H1 (cell line): ENCODE measurements at regions not wholly inside any gene's neighbourhood (a gene's known extent, or its start where the extent isn't known, plus 50 kb on each side); places are given as distances from the start of the nearest gene placed in this dataset.

ENCODE experiments used
- CTCF ChIA-PET: fragments of 300-600 bp; sonication (Branson Sonifier 250); formaldehyde crosslinking; loops from one replicate; lab custom pipeline; 2021; ENCODE audit not compliant: partially characterized antibody; lab: Charles Lee
- POLR2A ChIA-PET: fragments of 300-600 bp; sonication (Branson Sonifier 250); formaldehyde crosslinking; loops from one replicate; lab custom pipeline; 2021; ENCODE audit warnings: inconsistent platforms; ENCODE audit not compliant: partially characterized antibody; lab: Charles Lee
- DNase-seq, 2 experiments: peaks; one replicate each; pipeline versions ENCODE4 v3.0.0 to v3.0.0-alpha.2; 2010 to 2022; ENCODE audit warnings: low spot score in 2 of 2, low read depth in 1 of 2, mixed read lengths in 1 of 2
- FAIRE-seq: peaks from 2 replicates; lab custom pipeline; 2011; peaks lifted over from hg19 to GRCh38; lab: Jason Lieb, UNC
- H2AFZ ChIP-seq: 2 replicates; pipeline ENCODE4 v1.8.1; 2012; ENCODE audit warnings: low read length, inconsistent platforms
- H2AK5ac ChIP-seq: 2 replicates; pipeline ENCODE4 v1.6.1; 2013; ENCODE audit warnings: low read depth, low read length
- H2BK120ac ChIP-seq: replicated peaks from 2 replicates; pipeline ENCODE3; 2013; ENCODE audit warnings: low read depth, low read length, inconsistent platforms
- H2BK12ac ChIP-seq: 2 replicates; pipeline ENCODE4 v1.6.1; 2013; ENCODE audit warnings: low read depth, low read length
- H2BK15ac ChIP-seq: 2 replicates; pipeline ENCODE4 v1.6.1; 2013; ENCODE audit warnings: low read length
- H2BK20ac ChIP-seq: 2 replicates; pipeline ENCODE4 v1.6.1; 2013; ENCODE audit warnings: low read length
- H2BK5ac ChIP-seq: 2 replicates; pipeline ENCODE4 v1.6.1; 2013; ENCODE audit warnings: low read depth, low read length
- H3K14ac ChIP-seq: 2 replicates; pipeline ENCODE4 v1.6.1; 2013; ENCODE audit warnings: inconsistent platforms; ENCODE audit not compliant: insufficient read length
- H3K18ac ChIP-seq: 2 replicates; pipeline ENCODE4 v1.6.1; 2013; ENCODE audit warnings: low read length; ENCODE audit errors: extremely low read depth
- H3K23ac ChIP-seq: 2 replicates; pipeline ENCODE4 v1.6.1; 2013; ENCODE audit warnings: inconsistent platforms; ENCODE audit not compliant: insufficient read length
- H3K23me2 ChIP-seq: 2 replicates; pipeline ENCODE4 v1.6.1; 2013; ENCODE audit warnings: low read depth, low read length
- H3K27ac ChIP-seq: 2 replicates; pipeline ENCODE4 v1.6.1; 2011; ENCODE audit warnings: low read depth, low read length, inconsistent platforms
- H3K27me3 ChIP-seq, 4 experiments: replicated peaks in 1 of 4; 1 replicate in 1 of 4; 2 replicates in 3 of 4; pipeline versions ENCODE4 v1.6.1 to v1.8.1; 2011 to 2013; ENCODE audit warnings: low read length in 3 of 4, mild to moderate bottlenecking in 3 of 4, inconsistent platforms in 2 of 4, mixed read lengths in 2 of 4, moderate library complexity in 1 of 4; ENCODE audit not compliant: control insufficient read depth in 3 of 4, insufficient read depth in 3 of 4; ENCODE audit errors: extremely low read depth in 1 of 4
- H3K36me3 ChIP-seq, 4 experiments: 2 replicates each; pipeline versions ENCODE4 v1.6.1 to v1.8.1; 2011 to 2013; ENCODE audit warnings: mild to moderate bottlenecking in 4 of 4, low read length in 3 of 4, moderate library complexity in 2 of 4, control low read depth in 1 of 4, inconsistent platforms in 1 of 4; ENCODE audit not compliant: insufficient read depth in 4 of 4, control insufficient read depth in 2 of 4
- H3K4ac ChIP-seq: replicated peaks from 2 replicates; pipeline ENCODE3; 2013; ENCODE audit warnings: low read length, low read depth, mixed read lengths, inconsistent platforms; ENCODE audit not compliant: insufficient read length
- H3K4me1 ChIP-seq, 4 experiments: replicated peaks in 1 of 4; 1 replicate in 1 of 4; 2 replicates in 3 of 4; pipeline versions ENCODE4 v1.6.1 to v1.8.1; 2011 to 2013; ENCODE audit warnings: low read length in 3 of 4, inconsistent platforms in 2 of 4, mixed read lengths in 1 of 4; ENCODE audit not compliant: insufficient read depth in 4 of 4, control insufficient read depth in 3 of 4
- H3K4me2 ChIP-seq, 2 experiments: 2 replicates each; pipeline versions ENCODE4 v1.6.1 to v1.8.1; 2011 to 2013; ENCODE audit warnings: low read depth in 2 of 2, low read length in 2 of 2, control low read depth in 1 of 2, inconsistent platforms in 1 of 2, mild to moderate bottlenecking in 1 of 2; ENCODE audit not compliant: insufficient read depth in 1 of 2
- H3K4me3 ChIP-seq, 4 experiments: fragments of 200-600, 300-600 bp in 1 of 4; sonication (generic), shearing (Covaris generic), sonication (Bioruptor Twin) in 1 of 4; 2 replicates each; pipeline versions ENCODE4 v1.5.1 to v1.8.1; 2011 to 2016; ENCODE audit warnings: low read length in 4 of 4, low read depth in 3 of 4, control low read depth in 2 of 4, inconsistent platforms in 2 of 4, mild to moderate bottlenecking in 2 of 4, mixed read lengths in 1 of 4, moderate library complexity in 1 of 4; ENCODE audit not compliant: insufficient read depth in 2 of 4; ENCODE audit errors: extremely low read depth in 1 of 4
- H3K56ac ChIP-seq: replicated peaks from 2 replicates; pipeline ENCODE3; 2013; ENCODE audit warnings: low read depth, mild to moderate bottlenecking, mixed read lengths, low read length, inconsistent platforms; ENCODE audit not compliant: insufficient read length
- H3K79me1 ChIP-seq: 2 replicates; pipeline ENCODE4 v1.6.1; 2013; ENCODE audit warnings: low read depth, low read length, control low read depth
- H3K79me2 ChIP-seq, 2 experiments: 2 replicates each; pipeline versions ENCODE4 v1.6.1 to v1.8.1; 2012 to 2013; ENCODE audit warnings: low read length in 2 of 2, mild to moderate bottlenecking in 2 of 2, inconsistent platforms in 1 of 2; ENCODE audit not compliant: insufficient read depth in 2 of 2, control insufficient read depth in 1 of 2
- H3K9ac ChIP-seq, 4 experiments: replicated peaks in 1 of 4; 1 replicate in 1 of 4; 2 replicates in 3 of 4; pipeline versions ENCODE4 v1.6.1 to v1.8.1; 2011 to 2013; ENCODE audit warnings: low read depth in 3 of 4, low read length in 3 of 4, control low read depth in 2 of 4, mild to moderate bottlenecking in 2 of 4, moderate library complexity in 2 of 4, inconsistent platforms in 1 of 4; ENCODE audit errors: extremely low read depth in 1 of 4
- H3K9me3 ChIP-seq, 2 experiments: 2 replicates each; pipeline versions ENCODE4 v1.6.1 to v1.8.1; 2012 to 2013; ENCODE audit warnings: mild to moderate bottlenecking in 2 of 2, moderate library complexity in 2 of 2, control low read depth in 1 of 2, inconsistent platforms in 1 of 2, low read depth in 1 of 2, low read length in 1 of 2, mixed read lengths in 1 of 2; ENCODE audit not compliant: insufficient read depth in 2 of 2
- H4K20me1 ChIP-seq, 2 experiments: replicated peaks in 1 of 2; 2 replicates each; pipeline versions ENCODE3 to v1.8.1; 2011 to 2013; ENCODE audit warnings: inconsistent platforms in 2 of 2, low read length in 2 of 2, mild to moderate bottlenecking in 1 of 2; ENCODE audit not compliant: insufficient read depth in 2 of 2, control insufficient read depth in 1 of 2
- H4K5ac ChIP-seq: 2 replicates; pipeline ENCODE4 v1.6.1; 2013; ENCODE audit warnings: low read length, low read depth, mixed read lengths, inconsistent platforms; ENCODE audit not compliant: insufficient read length
- H4K8ac ChIP-seq: 2 replicates; pipeline ENCODE4 v1.8.0; 2013; ENCODE audit warnings: mild to moderate bottlenecking, moderate library complexity, low read length, inconsistent platforms; ENCODE audit not compliant: insufficient read depth; ENCODE audit errors: extremely low read depth
- H4K91ac ChIP-seq: replicated peaks from 2 replicates; pipeline ENCODE3; 2013; ENCODE audit warnings: low read length, mixed read lengths, inconsistent platforms; ENCODE audit not compliant: insufficient read length
- BACH1 ChIP-seq: IDR thresholded peaks from 2 replicates; pipeline ENCODE4 v1.6.1; 2012; ENCODE audit warnings: low read length, improper control_type of control experiment
- EP300 ChIP-seq, 2 experiments: IDR thresholded peaks; 1 replicate in 1 of 2; 2 replicates in 1 of 2; pipeline ENCODE4 v1.6.1; 2011 to 2012; ENCODE audit warnings: low read depth in 2 of 2, low read length in 2 of 2, mild to moderate bottlenecking in 2 of 2, borderline replicate concordance in 1 of 2, inconsistent platforms in 1 of 2, moderate library complexity in 1 of 2
- GTF2F1 ChIP-seq: IDR thresholded peaks from 2 replicates; pipeline ENCODE4 v1.6.1; 2012; ENCODE audit warnings: low read depth, low read length, improper control_type of control experiment, borderline replicate concordance
- POLR2A ChIP-seq, 2 experiments: IDR thresholded peaks; 1 replicate in 1 of 2; 2 replicates in 1 of 2; pipeline ENCODE4 v1.6.1; 2011; ENCODE audit warnings: low read depth in 2 of 2, low read length in 2 of 2, mild to moderate bottlenecking in 2 of 2; ENCODE audit errors: control extremely low read depth in 1 of 2
- SIN3A ChIP-seq, 2 experiments: IDR thresholded peaks in 1 of 2; conservative IDR thresholded peaks in 1 of 2; 2 replicates each; pipeline ENCODE4 v1.6.1; 2011 to 2012; ENCODE audit warnings: low read length in 2 of 2, improper control_type of control experiment in 1 of 2, low read depth in 1 of 2, mild to moderate bottlenecking in 1 of 2
- SIRT6 ChIP-seq: IDR thresholded peaks from one replicate; pipeline ENCODE4 v1.7.1; 2012; ENCODE audit warnings: low read length, inconsistent platforms
- SP1 ChIP-seq: IDR thresholded peaks from 2 replicates; pipeline ENCODE4 v1.6.1; 2011; ENCODE audit warnings: low read depth, low read length
- ZNF274 ChIP-seq: IDR thresholded peaks from 2 replicates; pipeline ENCODE4 v1.7.0; 2012; ENCODE audit warnings: low read length, borderline replicate concordance; ENCODE audit errors: extremely low read depth
- WGBS, 2 experiments: shearing (Covaris generic) in 1 of 2; methylation state at CpG; one replicate each; pipeline versions ENCODE4 v1.1.6 to v1.1.7; 2013 to 2015; ENCODE audit warnings: low lambda C conversion rate in 2 of 2, mixed read lengths in 2 of 2, inconsistent platforms in 1 of 2, low coverage in 1 of 2, missing lambda C conversion rate in 1 of 2; ENCODE audit not compliant: insufficient replicate concordance in 2 of 2, insufficient coverage in 1 of 2, insufficient read length in 1 of 2; ENCODE audit errors: extremely low coverage in 1 of 2, missing lambda C conversion rate in 1 of 2; 5-methylcytosine and 5-hydroxymethylcytosine counted together

GRCh38 chr2:114254875-114255274 lies 187.6 kb upstream of the DPP10 start:
- no peaks in the 10 kb centered on the region for H3K36me3 ChIP-seq
- no peak overlapping the region for H3K4me3 ChIP-seq
- no peaks in the 10 kb centered on the region for H3K4me1 ChIP-seq
- no peak overlapping the region for H2BK5ac ChIP-seq
- no peak overlapping the region for H2BK15ac ChIP-seq
- H2BK12ac ChIP-seq, result no peak overlapping the region
- no peaks in the 10 kb centered on the region for H3K27me3 ChIP-seq
- no peak overlapping the region for H3K56ac ChIP-seq
- H3K9ac ChIP-seq, result no peak overlapping the region
- no peak overlapping the region for H3K4ac ChIP-seq
- no peak overlapping the region for H3K14ac ChIP-seq
- H4K5ac ChIP-seq, result no peak overlapping the region
- H3K79me1 ChIP-seq, result no peaks in the 10 kb centered on the region
- no peak overlapping the region for H4K8ac ChIP-seq
- DNase-seq, result no peak
- H3K27ac ChIP-seq, result no peak overlapping the region
- TF ChIP-seq BACH1 (no peak), POLR2A (IDR thresholded peaks at IDR 0.05; ENCODE audit: control extremely low read depth in 1 of 2, low read depth in 2 of 2, low read length in 2 of 2) (no peak), SIRT6 (no peak), EP300 (IDR thresholded peaks at IDR 0.05; ENCODE audit: borderline replicate concordance in 1 of 2, low read depth in 2 of 2, low read length in 2 of 2) (no peak), GTF2F1 (no peak), SP1 (no peak), SIN3A (conservative IDR thresholded peaks at IDR 0.05 in 1 of 2, IDR thresholded peaks at IDR 0.05 in 1 of 2; ENCODE audit: low read depth in 1 of 2, low read length in 2 of 2) (no peak), ZNF274 (no peak)
- TF ChIP-seq, all 59 proteins: peak for 0
- no peaks in the 10 kb centered on the region for H3K79me2 ChIP-seq
- no peaks in the 10 kb centered on the region for H3K9me3 ChIP-seq
- no peak overlapping the region for H2AK5ac ChIP-seq
- ChIA-PET CTCF (no interaction called here), POLR2A (no interaction called here)
- no peak overlapping the region for H3K18ac ChIP-seq
- H3K23me2 ChIP-seq, result no peaks in the 10 kb centered on the region
- H4K91ac ChIP-seq, result no peak overlapping the region
- H2BK20ac ChIP-seq, result no peak overlapping the region
- 69% methylated on average over 2 of the region's 2 CpGs; no CpG with 5 or more reads in 1 of the 2 experiments for WGBS, 2 experiments
- H2AFZ ChIP-seq, result no peak overlapping the region
- no peak overlapping the region for H3K4me2 ChIP-seq
- H4K20me1 ChIP-seq, result no peaks in the 10 kb centered on the region
- H2BK120ac ChIP-seq, result no peak overlapping the region
- H3K23ac ChIP-seq, result no peak overlapping the region
- no peak for FAIRE-seq
